H1 (cell line): ENCODE measurements at regions not wholly inside any gene's neighbourhood (a gene's known extent, or its start where the extent isn't known, plus 50 kb on each side); places are given as distances from the start of the nearest gene placed in this dataset. TPM values are rescaled to one million over a fixed set of nuclear protein-coding genes. Genes with fewer than 3 reads are reported as not detected.

Source experiments
- ATF3 ChIP-seq: IDR thresholded peaks from 2 replicates; pipeline ENCODE4 v1.6.1; 2011; ENCODE audit warnings: low read depth, mild to moderate bottlenecking, low read length; ENCODE audit not compliant: insufficient read depth
- CHD2 ChIP-seq: IDR thresholded peaks from 2 replicates; pipeline ENCODE4 v1.6.1; 2012; ENCODE audit warnings: low read length, improper control_type of control experiment
- E2F6 ChIP-seq: IDR thresholded peaks from 2 replicates; pipeline ENCODE4 v1.6.1; 2012; ENCODE audit warnings: inconsistent platforms
- GTF2F1 ChIP-seq: IDR thresholded peaks from 2 replicates; pipeline ENCODE4 v1.6.1; 2012; ENCODE audit warnings: low read depth, low read length, improper control_type of control experiment, borderline replicate concordance
- KDM4A ChIP-seq: IDR thresholded peaks from one replicate; pipeline ENCODE4 v1.7.1; 2012; ENCODE audit warnings: low read depth, mild to moderate bottlenecking, moderate library complexity, low read length, inconsistent platforms; ENCODE audit not compliant: severe bottlenecking
- RXRA ChIP-seq: IDR thresholded peaks from 2 replicates; pipeline ENCODE4 v1.6.1; 2011; ENCODE audit warnings: low read depth, mild to moderate bottlenecking, low read length, moderate library complexity; ENCODE audit not compliant: insufficient read depth
- SRF ChIP-seq: IDR thresholded peaks from 2 replicates; pipeline ENCODE4 v1.6.1; 2011; ENCODE audit warnings: mild to moderate bottlenecking, low read depth, low read length, moderate library complexity
- small RNA-seq: library from polyadenylated mRNA; stranded (forward); fragments of <200 nt; extraction: miRNeasy Mini kit (QIAGEN cat#:217004); gene quantifications from one replicate; pipeline ENCODE3, GENCODE V24; 2013; ENCODE audit not compliant: insufficient read depth

GRCh38 chr7:142308326-142308725 lies 50.5 kb upstream of the PRSS58 start (continued):
- TF ChIP-seq KDM4A (no peak), ATF3 (no peak), RXRA (no peak), SRF (no peak), GTF2F1 (no peak), E2F6 (no peak), CHD2 (no peak)

Small RNA genes in the stretch of these regions (small RNA-seq; reads per million reads assigned to genes)
- gene TRBV5-2 = not detected
- gene TRBV8-1 = not detected
- not detected for gene TRBV8-2
